GM12873 (cell line): ENCODE measurements at regions not wholly inside any gene's neighbourhood (a gene's known extent, or its start where the extent isn't known, plus 50 kb on each side); places are given as distances from the start of the nearest gene placed in this dataset.

Experiments
- CTCF ChIP-seq: IDR thresholded peaks from 2 replicates; pipeline ENCODE4 v1.5.1; 2012; ENCODE audit warnings: low read depth, mild to moderate bottlenecking, moderate library complexity, low read length, control low read depth; ENCODE audit not compliant: insufficient read depth; ENCODE audit errors: missing control alignments

- no peak for TF ChIP-seq CTCF
Observed at GRCh38 chr5:61654876-61655275, 322.8 kb downstream of the ZSWIM6 start.

GRCh38 chr5:61657010-61657409 lies 325.0 kb downstream of the ZSWIM6 start:
- no peak for TF ChIP-seq CTCF

GRCh38 chr5:61657686-61658085 lies 325.6 kb downstream of the ZSWIM6 start:
- no peak for TF ChIP-seq CTCF

GRCh38 chr5:61658592-61659008 lies 326.5 kb downstream of the ZSWIM6 start:
- TF ChIP-seq CTCF = peak; percentile 99

- no peak for TF ChIP-seq CTCF
Observed at GRCh38 chr5:61659221-61659696, 327.2 kb downstream of the ZSWIM6 start.

- TF ChIP-seq CTCF = no peak
Observed at GRCh38 chr5:61662670-61663069, 330.6 kb downstream of the ZSWIM6 start.

- TF ChIP-seq CTCF = no peak
Observed at GRCh38 chr5:61666064-61666621, 334.1 kb downstream of the ZSWIM6 start.
